Renal cortical epithelial cell (primary cell): ENCODE measurements at regions not wholly inside any gene's neighbourhood (a gene's known extent, or its start where the extent isn't known, plus 50 kb on each side); places are given as distances from the start of the nearest gene placed in this dataset.

Source experiments
- DNase-seq: peaks from one replicate; pipeline ENCODE4 v3.0.0-alpha.2; 2011; ENCODE audit warnings: low read depth

- DNase-seq = no peak
Measured at GRCh38 chr7:18313965-18314364, 181.6 kb upstream of the HDAC9 start.

- peak; percentile 14 for DNase-seq
Measured at GRCh38 chr7:18315241-18315640, 180.3 kb upstream of the HDAC9 start.

GRCh38 chr7:18317941-18318340 lies 177.6 kb upstream of the HDAC9 start:
- DNase-seq = no peak

GRCh38 chr7:18320422-18320821 lies 175.1 kb upstream of the HDAC9 start:
- peak; percentile 6 for DNase-seq

GRCh38 chr7:18320971-18321567 lies 174.5 kb upstream of the HDAC9 start:
- DNase-seq = peak; percentile 45

GRCh38 chr7:18330548-18330947 lies 165.0 kb upstream of the HDAC9 start:
- DNase-seq = no peak

- no peak for DNase-seq
Measured at GRCh38 chr7:18336626-18337025, 158.9 kb upstream of the HDAC9 start.

- no peak for DNase-seq
Measured at GRCh38 chr7:18337048-18337809, 158.3 kb upstream of the HDAC9 start.

- no peak for DNase-seq
Measured at GRCh38 chr7:18338910-18339523, 156.5 kb upstream of the HDAC9 start.

- DNase-seq = no peak
Measured at GRCh38 chr7:18341756-18342155, 153.8 kb upstream of the HDAC9 start.

- peak; percentile 44 for DNase-seq
Measured at GRCh38 chr7:18343047-18343446, 152.5 kb upstream of the HDAC9 start.

GRCh38 chr7:18344536-18344935 lies 151.0 kb upstream of the HDAC9 start:
- DNase-seq = no peak

- peak; percentile 49 for DNase-seq
Measured at GRCh38 chr7:18345641-18346234, 149.8 kb upstream of the HDAC9 start.

- DNase-seq = no peak
Measured at GRCh38 chr7:18347170-18347569, 148.4 kb upstream of the HDAC9 start.

GRCh38 chr7:18350678-18351077 lies 144.9 kb upstream of the HDAC9 start:
- no peak for DNase-seq

- DNase-seq = peak; percentile 81
Measured at GRCh38 chr7:18352339-18353255, 143.0 kb upstream of the HDAC9 start.

- DNase-seq = no peak
Measured at GRCh38 chr7:18353339-18353738, 142.2 kb upstream of the HDAC9 start.

- no peak for DNase-seq
Measured at GRCh38 chr7:18354108-18355085, 141.2 kb upstream of the HDAC9 start.

- peak; percentile 44 for DNase-seq
Measured at GRCh38 chr7:18356191-18356645, 139.3 kb upstream of the HDAC9 start.

- peak; percentile 30 for DNase-seq
Measured at GRCh38 chr7:18357691-18358090, 137.9 kb upstream of the HDAC9 start.
